Muscle of back (tissue), 3 donors: ENCODE measurements at regions not wholly inside any gene's neighbourhood (a gene's known extent, or its start where the extent isn't known, plus 50 kb on each side); places are given as distances from the start of the nearest gene placed in this dataset.
A peak's percentile ranks its signal among the peaks of the same experiment; 100 is the strongest.

Experiments
- DNase-seq, 3 donors: peaks; one replicate each; pipeline versions ENCODE4 v3.0.0 to v3.0.0-alpha.2; 2013

DNA sequence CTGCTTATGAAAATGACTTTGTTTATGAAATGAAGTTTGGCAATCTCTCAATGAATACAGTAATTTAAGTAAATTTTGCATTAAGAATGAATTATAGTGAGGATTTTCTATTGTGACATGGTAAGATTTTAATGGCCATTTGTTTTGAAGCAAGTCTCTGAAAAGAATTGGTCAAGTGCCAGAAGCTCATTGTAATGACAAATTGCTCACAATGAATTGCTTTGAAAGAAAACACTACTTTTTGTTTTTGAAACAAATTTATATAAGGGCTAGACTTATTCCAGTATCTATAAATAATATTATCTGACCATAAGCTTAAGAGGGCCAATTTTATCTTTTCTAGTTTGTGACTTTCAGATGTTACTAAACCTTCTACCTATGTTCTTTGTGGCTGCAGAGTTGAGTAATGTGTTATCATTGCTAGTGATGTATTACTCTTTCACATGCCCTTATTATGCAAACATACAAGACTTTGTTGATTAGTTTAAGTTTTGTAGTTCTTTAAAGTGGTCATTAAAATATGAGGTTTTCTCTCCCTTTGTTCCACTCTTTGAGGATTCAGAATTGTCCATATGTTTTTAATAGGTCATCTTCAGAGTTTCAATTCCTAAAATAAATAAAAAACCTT lies 93.0 kb upstream of the ZNF608 start:
- no peak for DNase-seq

- no peak for DNase-seq
Observed at GRCh38 chr5:124841829-124842712, 95.6 kb upstream of the ZNF608 start.

DNA sequence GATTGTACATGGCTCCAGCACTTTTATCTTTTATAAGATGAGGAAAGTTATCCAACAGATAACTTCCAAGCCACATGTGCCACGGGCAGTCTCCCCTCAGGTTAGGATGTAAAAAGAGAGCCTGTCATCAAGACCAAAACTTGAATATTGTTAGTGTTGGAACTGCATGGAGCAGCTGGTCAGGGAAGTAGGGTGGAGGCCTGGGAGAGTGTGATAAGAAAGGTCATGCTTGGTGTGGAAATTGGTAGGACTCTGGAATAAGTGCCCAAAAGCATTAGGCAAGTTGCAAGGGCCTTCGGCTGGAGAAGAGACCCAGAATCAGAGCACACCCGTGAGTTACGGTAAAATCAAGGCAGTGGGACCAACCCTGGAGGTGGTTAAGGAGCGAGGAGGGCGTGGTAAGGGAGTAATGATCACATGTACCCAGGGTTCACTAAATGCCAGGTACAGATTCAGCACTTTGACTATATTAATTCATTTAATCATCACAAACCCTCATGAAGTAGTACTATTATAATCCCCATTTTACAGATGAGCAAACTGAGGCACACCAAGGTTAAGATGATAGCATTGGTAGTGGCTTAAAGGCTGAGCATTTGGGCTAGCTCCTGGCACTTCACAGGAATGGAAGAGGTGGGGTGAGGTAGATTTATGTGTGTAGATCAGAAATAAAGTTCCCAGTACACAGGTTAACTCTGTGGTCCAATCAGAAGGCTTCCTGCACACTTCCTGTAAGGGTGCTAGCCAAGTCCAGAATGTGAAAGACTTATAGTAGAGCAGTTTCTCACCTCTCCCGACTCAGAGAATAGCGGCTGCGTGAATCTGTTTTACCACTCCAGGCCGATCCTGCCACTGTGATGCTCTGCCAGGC lies 96.5 kb upstream of the ZNF608 start:
- no peak for DNase-seq

- no peak for DNase-seq
Observed at GRCh38 chr5:124843596-124843899, 97.1 kb upstream of the ZNF608 start.

GRCh38 chr5:124844371-124844920 lies 98.0 kb upstream of the ZNF608 start:
- no peak for DNase-seq

GRCh38 chr5:124847907-124848306 lies 101.5 kb upstream of the ZNF608 start:
- no peak for DNase-seq

DNA sequence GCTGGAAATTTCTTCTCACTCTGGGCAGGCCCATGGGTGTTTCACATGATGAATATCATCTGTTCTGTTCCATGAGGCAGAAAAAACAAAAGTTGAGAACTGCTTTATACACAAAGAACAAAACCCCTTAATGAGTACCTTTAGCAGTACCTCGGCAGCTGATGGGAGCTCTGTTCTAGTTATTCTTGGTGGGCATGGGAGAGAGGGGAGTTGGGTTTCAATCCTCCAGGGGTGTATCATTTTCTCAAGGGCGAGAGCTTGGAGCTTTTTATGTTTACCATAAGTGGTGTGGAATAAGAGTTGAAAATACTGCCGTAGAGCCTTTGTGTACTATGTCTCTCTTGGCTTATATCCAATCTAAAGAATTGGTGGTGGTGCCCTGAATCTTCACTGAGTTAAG lies 103.3 kb upstream of the ZNF608 start:
- no peak for DNase-seq

DNA sequence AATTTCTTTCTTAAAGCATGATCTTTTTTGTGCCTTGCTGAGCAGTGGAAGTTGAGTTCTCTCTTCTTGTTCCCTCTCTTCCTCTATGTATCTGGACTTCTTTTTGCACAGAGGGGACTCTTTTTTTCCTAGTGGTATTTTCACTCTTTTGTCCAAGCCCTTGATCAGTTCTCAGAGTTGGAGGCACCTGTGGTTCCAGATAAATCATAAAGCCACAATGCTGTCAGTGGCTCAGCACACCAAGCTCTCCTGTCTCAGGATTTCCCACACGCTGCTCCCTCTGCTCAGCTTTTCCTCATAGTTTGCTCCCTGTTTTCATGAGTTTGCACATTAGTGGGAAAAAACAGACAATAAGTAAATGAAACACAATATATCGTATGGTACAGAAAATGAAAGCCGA lies 110.3 kb upstream of the ZNF608 start:
- DNase-seq: no peak

DNA sequence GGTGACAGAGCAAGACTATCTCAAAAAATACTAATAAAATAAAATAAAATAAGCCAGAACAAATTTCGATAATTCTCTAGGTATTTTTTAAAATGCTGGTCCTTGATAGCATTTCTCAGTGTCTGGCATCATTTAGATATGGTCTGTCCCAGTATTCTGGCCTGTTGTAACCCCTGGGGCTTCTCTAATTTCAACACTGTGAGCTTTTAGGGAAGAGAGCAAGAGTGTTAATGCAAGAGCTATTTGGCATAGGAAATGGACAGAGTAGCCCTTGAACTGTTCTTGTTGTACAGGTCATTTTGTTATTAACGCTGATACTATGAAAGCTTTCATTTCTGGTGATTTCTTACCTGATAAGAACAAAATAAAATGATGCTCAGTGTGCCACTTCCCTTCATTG lies 112.2 kb upstream of the ZNF608 start:
- DNase-seq: peak in 1 of 3 donors; percentile 41

DNA sequence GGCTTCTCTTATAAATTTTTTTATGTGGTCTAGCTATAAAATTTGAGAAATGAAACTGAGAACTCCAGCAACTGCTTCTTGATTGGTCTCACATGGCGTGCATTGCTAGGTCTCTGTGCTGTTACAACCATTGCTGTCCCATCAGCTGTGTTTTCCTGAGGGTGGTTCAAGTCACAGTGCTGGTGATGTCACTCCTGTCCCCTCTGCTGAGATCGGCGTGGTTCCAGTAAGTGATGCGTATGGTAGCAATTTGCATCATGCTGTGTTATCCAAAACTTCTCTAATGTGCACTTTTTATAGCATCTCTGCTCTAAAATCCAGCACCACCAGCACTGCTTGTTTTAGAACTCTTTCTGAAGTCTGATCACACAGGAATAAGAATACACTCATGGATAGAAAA lies 112.6 kb upstream of the ZNF608 start:
- DNase-seq: peak; percentile 12 to 65 (median 40)

DNA sequence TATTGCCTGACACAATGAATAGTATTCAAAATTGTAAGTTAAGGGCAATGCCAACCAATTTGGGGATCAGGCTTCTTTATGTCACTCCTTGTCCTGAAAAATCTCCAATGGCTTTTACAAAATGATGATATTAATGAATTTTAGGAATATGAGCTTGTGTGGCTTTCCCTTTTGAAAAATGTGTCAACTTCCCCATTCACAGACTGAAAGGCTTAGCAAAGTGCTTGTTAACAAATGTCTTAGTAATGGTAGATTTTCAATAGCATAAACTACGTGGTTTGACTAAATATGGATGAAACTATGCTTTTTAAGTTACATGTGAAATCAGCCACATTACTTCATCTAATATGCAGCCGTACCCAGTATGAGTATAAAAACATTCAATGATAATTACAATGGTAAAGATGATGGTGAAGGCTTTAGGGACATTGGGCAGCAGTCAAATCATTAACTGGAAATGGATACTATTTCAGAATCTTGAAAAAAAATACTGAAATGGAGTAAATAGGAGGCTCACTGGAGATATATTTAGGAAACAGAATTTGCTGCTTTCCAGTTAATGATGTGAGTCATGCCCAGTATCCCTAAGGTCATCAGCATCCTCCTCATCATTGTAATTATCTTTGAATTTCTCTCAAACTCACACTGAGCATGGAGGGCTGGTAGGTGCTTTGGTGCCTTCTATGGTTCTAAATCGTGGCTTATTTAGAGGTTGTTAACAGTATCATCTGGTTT lies 113.3 kb upstream of the ZNF608 start:
- DNase-seq: no peak

DNA sequence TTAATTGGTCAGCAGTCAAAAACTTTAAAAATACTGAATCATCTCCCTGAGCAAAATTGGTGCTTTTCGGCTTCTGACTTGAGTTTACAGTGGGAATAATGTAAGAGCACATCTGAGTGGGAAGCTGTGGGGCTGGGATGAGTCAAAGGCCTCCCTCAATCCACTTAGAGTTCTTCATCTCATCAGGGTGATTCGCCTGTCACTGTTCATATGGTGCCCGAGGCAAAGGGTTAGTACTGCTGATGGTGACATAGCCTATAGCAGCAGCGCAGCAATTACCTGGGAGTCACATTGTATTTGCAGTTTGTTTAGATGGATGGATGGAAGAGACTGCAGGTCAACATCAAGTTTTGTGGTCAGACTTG lies 113.8 kb upstream of the ZNF608 start:
- DNase-seq: no peak

DNA sequence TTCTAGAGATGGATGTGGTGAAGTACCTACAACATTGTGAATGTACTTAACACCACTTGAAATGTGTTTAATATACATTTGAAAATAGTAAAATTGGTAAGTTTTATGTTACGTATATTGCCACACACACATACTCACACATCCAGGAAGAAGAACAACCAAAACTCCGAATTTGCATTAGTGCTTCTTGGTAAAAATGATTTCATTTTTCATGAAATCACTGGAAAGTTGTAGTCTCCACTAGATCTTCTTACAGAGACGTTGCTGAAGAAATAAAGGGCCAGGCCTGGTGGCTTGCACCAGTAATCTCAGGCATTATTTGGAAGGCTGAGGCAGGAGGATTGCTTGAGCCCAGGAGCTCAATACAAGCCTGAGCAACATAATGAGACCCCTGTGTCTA lies 118.6 kb upstream of the ZNF608 start:
- no peak for DNase-seq

GRCh38 chr5:124865603-124866354 lies 119.3 kb upstream of the ZNF608 start:
- no peak for DNase-seq

- peak in 1 of 3 donors; percentile 22 for DNase-seq
Observed at GRCh38 chr5:124866355-124867136, 120.1 kb upstream of the ZNF608 start.

DNA sequence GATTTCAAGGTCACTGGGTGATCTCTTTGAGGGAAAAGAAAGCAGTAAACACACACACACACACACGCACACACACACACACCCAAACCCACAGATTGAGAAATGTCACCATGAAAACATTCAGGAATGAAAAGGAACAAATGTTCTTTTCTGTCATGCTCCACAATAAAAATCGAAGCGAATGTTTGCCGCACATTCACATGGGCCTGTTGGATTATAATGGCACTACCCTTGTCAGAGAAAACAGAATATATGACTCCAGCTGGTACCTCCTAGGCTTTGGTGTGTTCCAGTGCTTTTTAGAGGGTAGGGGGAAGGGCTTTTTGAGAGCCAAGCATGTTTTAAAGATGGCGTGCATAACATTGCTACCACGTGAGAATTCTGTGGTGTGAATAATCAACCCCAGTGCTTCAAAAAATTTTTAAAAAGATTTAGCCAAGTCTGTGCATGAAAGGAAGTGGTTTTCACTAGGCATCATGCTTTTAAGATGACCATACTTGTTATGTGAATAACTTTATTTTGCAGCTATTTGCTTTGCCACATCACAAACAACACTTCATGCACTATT lies 120.8 kb upstream of the ZNF608 start:
- DNase-seq: peak in 1 of 3 donors; percentile 77

- no peak for DNase-seq
Observed at GRCh38 chr5:124868676-124869075, 122.2 kb upstream of the ZNF608 start.

DNA sequence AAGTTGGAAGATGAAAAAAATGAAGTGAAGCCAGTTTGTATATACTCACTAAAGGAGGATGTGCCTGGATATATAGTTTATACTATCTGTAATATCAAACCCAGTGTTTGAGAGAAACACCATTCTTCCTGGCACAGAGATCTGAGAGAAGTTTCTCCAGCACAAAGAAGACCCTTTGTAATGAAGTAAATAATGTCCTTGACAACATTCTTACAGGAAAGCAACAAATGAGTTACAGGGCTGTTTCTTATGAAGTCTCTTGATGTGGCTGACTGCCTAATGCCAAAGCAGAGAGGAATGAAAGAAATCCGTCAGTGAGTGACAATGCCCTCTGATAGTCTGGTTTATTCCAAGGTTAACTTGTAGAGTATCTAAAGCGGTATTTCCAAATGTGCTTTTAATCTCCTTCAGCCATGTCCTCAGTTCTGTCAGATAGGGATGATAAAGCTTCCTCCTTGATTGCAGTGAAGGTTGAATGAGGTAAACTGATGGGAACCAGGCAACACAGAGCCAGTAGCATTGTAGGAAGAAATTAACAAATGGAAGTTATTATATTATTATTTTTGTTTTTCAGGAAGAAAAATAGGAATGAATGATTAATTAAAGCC lies 123.1 kb upstream of the ZNF608 start:
- no peak for DNase-seq

DNA sequence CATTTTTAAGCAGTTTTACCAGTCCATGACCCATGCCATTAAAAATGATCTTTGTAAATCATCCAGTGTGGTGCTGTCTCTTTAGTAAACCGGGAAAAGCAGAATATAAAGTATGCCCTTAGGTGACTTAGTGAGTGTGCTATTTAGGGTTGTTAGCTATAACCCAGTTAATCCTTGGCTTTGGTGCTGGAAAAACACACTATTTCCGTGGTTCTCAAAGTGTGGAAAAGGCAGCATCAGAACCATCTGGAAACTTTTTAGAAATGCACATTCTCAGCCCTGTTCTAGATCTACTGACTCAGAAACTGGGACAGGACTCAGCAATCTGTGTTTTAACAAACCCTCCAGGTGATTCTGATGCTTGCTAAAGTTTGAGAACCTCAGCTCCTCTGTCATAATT lies 123.6 kb upstream of the ZNF608 start:
- DNase-seq: no peak
